Lower lobe of right lung (tissue), 2 donors: ENCODE measurements at regions not wholly inside any gene's neighbourhood (a gene's known extent, or its start where the extent isn't known, plus 50 kb on each side); places are given as distances from the start of the nearest gene placed in this dataset.
A peak's percentile ranks its signal among the peaks of the same experiment; 100 is the strongest.

Experiments
- ATAC-seq, 2 donors: fragments of 200-7000 bp; cut with Tn5 transposase; one replicate each; pipeline ENCODE4 v1.9.1; 2020 to 2022; ENCODE audit warnings: mild to moderate bottlenecking in 2 of 2, moderate library complexity in 2 of 2
- DNase-seq: peaks from one replicate; pipeline ENCODE4 v3.0.0-alpha.2; 2020
- H3K27ac ChIP-seq: fragments of 200-600 bp; one replicate; pipeline ENCODE4 v1.8.0; 2022
- H3K27me3 ChIP-seq: fragments of 200-600 bp; one replicate; pipeline ENCODE4 v1.8.0; 2022; ENCODE audit warnings: low read depth
- H3K36me3 ChIP-seq: fragments of 200-600 bp; one replicate; pipeline ENCODE4 v1.8.0; 2022; ENCODE audit warnings: mild to moderate bottlenecking
- H3K4me1 ChIP-seq: fragments of 200-600 bp; one replicate; pipeline ENCODE4 v1.8.0; 2022
- H3K4me3 ChIP-seq: fragments of 200-600 bp; one replicate; pipeline ENCODE4 v1.8.0; 2022; ENCODE audit warnings: mild to moderate bottlenecking
- H3K9me3 ChIP-seq: fragments of 200-600 bp; one replicate; pipeline ENCODE4 v1.8.0; 2022
- CTCF ChIP-seq: fragments of 200-600 bp; IDR thresholded peaks from one replicate; pipeline ENCODE4 v1.8.0; 2022; ENCODE audit warnings: antibody characterized with exemption, mild to moderate bottlenecking
- intact Hi-C: fragments of 100-400 bp; cut with DNase I; formaldehyde crosslinking; loops from one replicate; pipeline ENCODE4 v1.11.0; 2022
- donor health status: DM: no; HTN: yes; CAD: no; lungs with severe emphysema.

- DNase-seq (peak; percentile 49), ATAC-seq (peak in 1 of 2 donors; percentile 31)
- no peaks in the 10 kb centered on the region for H3K36me3 ChIP-seq
- H3K4me1 ChIP-seq = no peaks in the 10 kb centered on the region
- TF ChIP-seq CTCF = no peak
- H3K9me3 ChIP-seq = peaks cover 8% of the 10 kb centered on the region
- H3K4me3 ChIP-seq = no peak overlapping the region
- no peak overlapping the region for H3K27ac ChIP-seq
- no peaks in the 10 kb centered on the region for H3K27me3 ChIP-seq
- intact Hi-C loops = no loop called here
Observed at GRCh38 chr2:111236025-111236424, 115.3 kb downstream of the BCL2L11 start.

- no peaks in the 10 kb centered on the region for H3K27me3 ChIP-seq
- peak; percentile 19 to 48 for ATAC-seq
- intact Hi-C loops = no loop called here
Observed at GRCh38 chr2:111238296-111238695, 117.6 kb downstream of the BCL2L11 start.

GRCh38 chr2:111239107-111239506 lies 118.4 kb downstream of the BCL2L11 start:
- ATAC-seq (no peak), DNase-seq (no peak)
- H3K4me1 ChIP-seq = no peaks in the 10 kb centered on the region
- H3K9me3 ChIP-seq = no peaks in the 10 kb centered on the region
- no peaks in the 10 kb centered on the region for H3K36me3 ChIP-seq
- intact Hi-C loops = no loop called here
- no peak for TF ChIP-seq CTCF
- H3K27me3 ChIP-seq = no peaks in the 10 kb centered on the region
- no peak overlapping the region for H3K4me3 ChIP-seq
- no peak overlapping the region for H3K27ac ChIP-seq

More at GRCh38 chr2:111238296-111238695, 117.6 kb downstream of the BCL2L11 start:
- no peak for DNase-seq
- H3K4me1 ChIP-seq = no peaks in the 10 kb centered on the region
- H3K9me3 ChIP-seq = no peaks in the 10 kb centered on the region
- no peaks in the 10 kb centered on the region for H3K36me3 ChIP-seq
- no peak overlapping the region for H3K27ac ChIP-seq
- H3K4me3 ChIP-seq = no peak overlapping the region
- no peak for TF ChIP-seq CTCF

DNA sequence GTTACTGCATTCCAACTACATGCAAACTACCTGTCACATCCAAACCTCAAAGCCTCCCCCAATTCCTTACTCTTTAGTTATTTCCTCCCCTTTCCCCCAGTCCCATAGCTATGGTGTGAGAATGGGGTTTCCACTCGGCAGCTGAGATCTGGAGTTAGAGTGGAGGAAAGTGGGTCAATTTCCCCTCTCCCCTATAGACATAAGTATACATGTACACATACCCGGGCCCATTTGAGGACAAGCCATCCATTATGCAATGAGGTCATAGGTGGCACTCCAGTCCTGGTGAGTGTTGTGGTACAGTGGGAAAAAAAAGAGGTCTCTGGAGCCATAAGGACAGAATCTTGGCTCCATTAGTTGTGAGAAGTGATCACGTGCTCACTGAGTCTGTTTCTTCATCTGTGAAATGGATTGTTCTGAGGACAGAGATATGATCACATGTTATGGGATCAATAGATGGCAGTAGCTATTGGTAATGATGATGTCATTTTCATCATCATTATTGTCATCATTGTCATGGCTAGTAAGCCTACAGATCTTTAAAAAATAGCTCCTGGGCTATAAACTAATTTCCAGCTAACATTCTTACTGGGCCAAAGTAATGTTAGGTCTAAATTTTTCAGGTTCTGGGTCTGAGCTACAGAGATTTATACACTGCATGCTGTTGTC lies 119.0 kb downstream of the BCL2L11 start:
- no peak for TF ChIP-seq CTCF
- no peaks in the 10 kb centered on the region for H3K9me3 ChIP-seq
- DNase-seq (no peak), ATAC-seq (no peak)
- no peaks in the 10 kb centered on the region for H3K27me3 ChIP-seq
- H3K27ac ChIP-seq = no peak overlapping the region
- H3K36me3 ChIP-seq = no peaks in the 10 kb centered on the region
- no peak overlapping the region for H3K4me3 ChIP-seq
- intact Hi-C loops = no loop called here
- H3K4me1 ChIP-seq = no peaks in the 10 kb centered on the region

DNA sequence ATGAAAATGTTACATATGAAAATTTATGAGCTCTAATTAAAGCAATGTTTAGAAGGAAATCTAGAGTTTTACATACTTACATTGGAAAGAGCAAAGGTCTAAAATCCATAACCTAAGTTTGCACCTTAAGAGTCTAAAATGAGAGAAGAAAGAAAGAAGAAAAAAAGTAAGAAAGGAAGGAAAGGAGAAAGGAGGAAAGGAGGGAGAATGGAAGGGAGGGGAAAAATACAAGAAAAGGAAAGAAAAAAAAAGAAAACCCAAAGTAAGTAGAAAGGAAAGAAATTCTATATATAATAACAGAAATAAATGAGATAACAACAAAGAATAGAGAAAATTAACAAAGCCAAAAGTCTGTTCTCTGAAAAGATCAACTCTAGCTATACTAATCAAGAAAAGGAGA lies 122.6 kb downstream of the BCL2L11 start:
- no peaks in the 10 kb centered on the region for H3K36me3 ChIP-seq
- no peak overlapping the region for H3K27ac ChIP-seq
- ATAC-seq (no peak), DNase-seq (no peak)
- intact Hi-C loops = no loop called here
- no peaks in the 10 kb centered on the region for H3K9me3 ChIP-seq
- no peak for TF ChIP-seq CTCF
- no peaks in the 10 kb centered on the region for H3K27me3 ChIP-seq
- no peak overlapping the region for H3K4me3 ChIP-seq
- no peaks in the 10 kb centered on the region for H3K4me1 ChIP-seq
